ENCODE measurements at regions not wholly inside any gene's neighbourhood (a gene's known extent, or its start where the extent isn't known, plus 50 kb on each side); places are given as distances from the start of the nearest gene placed in this dataset.

- TF ChIP-seq CTCF (IDR thresholded peaks at IDR 0.05; ENCODE audit: insufficient read depth, low read depth, low read length) (no peak), EZH2 (IDR thresholded peaks at IDR 0.05; ENCODE audit: insufficient read depth, low read length) (no peak)
Observed at GRCh38 chr11:126146454-126147192, 64.8 kb downstream of the RPUSD4 start.
